Right hindlimb (tissue), 1 donor: ENCODE measurements at regions not wholly inside any gene's neighbourhood (a gene's known extent, or its start where the extent isn't known, plus 50 kb on each side); places are given as distances from the start of the nearest gene placed in this dataset.

Experiments used
- DNase-seq: peaks from one replicate; pipeline ENCODE4 v3.0.0-alpha.2; 2018

- DNase-seq: no peak
These were observed 696.7 kb upstream of the SLITRK5 start for GRCh38 chr13:86974251-86974994.

GRCh38 chr13:86974995-86975328 is 696.2 kb upstream of the SLITRK5 start:
- no peak for DNase-seq

- DNase-seq: no peak
These were observed 694.4 kb upstream of the SLITRK5 start for GRCh38 chr13:86976521-86977324.

- no peak for DNase-seq
These were observed 684.7 kb upstream of the SLITRK5 start for GRCh38 chr13:86986448-86986847.

GRCh38 chr13:86992251-86992650 is 678.9 kb upstream of the SLITRK5 start:
- DNase-seq: no peak

- no peak for DNase-seq
These were observed 667.9 kb upstream of the SLITRK5 start for GRCh38 chr13:87003265-87003664.

GRCh38 chr13:87005511-87005910 is 665.7 kb upstream of the SLITRK5 start:
- no peak for DNase-seq

GRCh38 chr13:87035526-87035925 is 635.6 kb upstream of the SLITRK5 start:
- no peak for DNase-seq

GRCh38 chr13:87042946-87043345 is 628.2 kb upstream of the SLITRK5 start:
- no peak for DNase-seq

- no peak for DNase-seq
These were observed 618.4 kb upstream of the SLITRK5 start for GRCh38 chr13:87052731-87053130.

GRCh38 chr13:87057807-87058520 is 613.2 kb upstream of the SLITRK5 start:
- no peak for DNase-seq

GRCh38 chr13:87058786-87059329 is 612.3 kb upstream of the SLITRK5 start:
- no peak for DNase-seq

- no peak for DNase-seq
These were observed 592.0 kb upstream of the SLITRK5 start for GRCh38 chr13:87078947-87079795.

GRCh38 chr13:87080100-87080779 is 590.9 kb upstream of the SLITRK5 start:
- no peak for DNase-seq

- no peak for DNase-seq
These were observed 587.0 kb upstream of the SLITRK5 start for GRCh38 chr13:87084192-87084591.

GRCh38 chr13:87087741-87088140 is 583.4 kb upstream of the SLITRK5 start:
- DNase-seq: no peak

- no peak for DNase-seq
These were observed 581.8 kb upstream of the SLITRK5 start for GRCh38 chr13:87089391-87089790.

- DNase-seq: no peak
These were observed 577.8 kb upstream of the SLITRK5 start for GRCh38 chr13:87093399-87093798.

GRCh38 chr13:87094646-87095045 is 576.5 kb upstream of the SLITRK5 start:
- DNase-seq: no peak

- no peak for DNase-seq
These were observed 570.7 kb upstream of the SLITRK5 start for GRCh38 chr13:87100431-87100830.

GRCh38 chr13:87107651-87108050 is 563.5 kb upstream of the SLITRK5 start:
- DNase-seq: no peak

GRCh38 chr13:87120476-87120875 is 550.7 kb upstream of the SLITRK5 start:
- no peak for DNase-seq
